ENCODE measurements at regions not wholly inside any gene's neighbourhood (a gene's known extent, or its start where the extent isn't known, plus 50 kb on each side); places are given as distances from the start of the nearest gene placed in this dataset.

- Histone ChIP-seq H3K4me1 (ENCODE audit: control insufficient read depth, insufficient read depth, low read length) (no peaks in the 10 kb centered on the region), H3K27ac (ENCODE audit: insufficient read depth, low read depth, low read length, poor library complexity, severe bottlenecking) (no peak overlapping the region), H3K36me3 (ENCODE audit: control insufficient read depth, insufficient read depth, low read length) (no peaks in the 10 kb centered on the region), H3K9me3 (ENCODE audit: control insufficient read depth, low read length) (no peaks in the 10 kb centered on the region), H3K27me3 (ENCODE audit: control insufficient read depth, insufficient read depth, low read length, poor library complexity, severe bottlenecking) (no peaks in the 10 kb centered on the region), H3K4me3 (ENCODE audit: insufficient read depth, low read depth, low read length) (no peak overlapping the region)
- WGBS, 2 experiments: 77 to 94% methylated on average over 1 of the region's 2 CpGs
These were observed 496.9 kb upstream of the ADAMTS16 start for GRCh38 chr5:4643190-4643589.

GRCh38 chr5:4643960-4644359 is 496.2 kb upstream of the ADAMTS16 start:
- Histone ChIP-seq H3K27ac (ENCODE audit: insufficient read depth, low read depth, low read length, poor library complexity, severe bottlenecking) (no peak overlapping the region), H3K4me1 (ENCODE audit: control insufficient read depth, insufficient read depth, low read length) (no peaks in the 10 kb centered on the region), H3K36me3 (ENCODE audit: control insufficient read depth, insufficient read depth, low read length) (no peaks in the 10 kb centered on the region), H3K27me3 (ENCODE audit: control insufficient read depth, insufficient read depth, low read length, poor library complexity, severe bottlenecking) (no peaks in the 10 kb centered on the region), H3K9me3 (ENCODE audit: control insufficient read depth, low read length) (no peaks in the 10 kb centered on the region), H3K4me3 (ENCODE audit: insufficient read depth, low read depth, low read length) (no peak overlapping the region)
- WGBS, 2 experiments: 93 to 94% methylated on average over 17 of the region's 17 CpGs

GRCh38 chr5:4646715-4647375 is 493.3 kb upstream of the ADAMTS16 start:
- Histone ChIP-seq H3K4me1 (ENCODE audit: control insufficient read depth, insufficient read depth, low read length) (no peaks in the 10 kb centered on the region), H3K9me3 (ENCODE audit: control insufficient read depth, low read length) (no peaks in the 10 kb centered on the region), H3K27ac (ENCODE audit: insufficient read depth, low read depth, low read length, poor library complexity, severe bottlenecking) (no peak overlapping the region), H3K27me3 (ENCODE audit: control insufficient read depth, insufficient read depth, low read length, poor library complexity, severe bottlenecking) (no peaks in the 10 kb centered on the region), H3K36me3 (ENCODE audit: control insufficient read depth, insufficient read depth, low read length) (no peaks in the 10 kb centered on the region), H3K4me3 (ENCODE audit: insufficient read depth, low read depth, low read length) (no peak overlapping the region)
- 91 to 93% methylated on average over 6 to 7 of the region's 8 CpGs for WGBS, 2 experiments

GRCh38 chr5:4647955-4648354 is 492.2 kb upstream of the ADAMTS16 start:
- no peak overlapping the region for H3K4me3 ChIP-seq (ENCODE audit: insufficient read depth, low read depth, low read length)
- WGBS, 2 experiments: 90 to 96% methylated on average over 6 to 7 of the region's 7 CpGs
- H3K9me3 ChIP-seq (ENCODE audit: control insufficient read depth, low read length): no peaks in the 10 kb centered on the region
- no peak overlapping the region for H3K27ac ChIP-seq (ENCODE audit: insufficient read depth, low read depth, low read length, poor library complexity, severe bottlenecking)
- no peaks in the 10 kb centered on the region for H3K4me1 ChIP-seq (ENCODE audit: control insufficient read depth, insufficient read depth, low read length)
- H3K36me3 ChIP-seq (ENCODE audit: control insufficient read depth, insufficient read depth, low read length): no peaks in the 10 kb centered on the region
- no peaks in the 10 kb centered on the region for H3K27me3 ChIP-seq (ENCODE audit: control insufficient read depth, insufficient read depth, low read length, poor library complexity, severe bottlenecking)

- WGBS, 2 experiments: 89 to 95% methylated on average over 5 to 6 of the region's 6 CpGs
- Histone ChIP-seq H3K9me3 (ENCODE audit: control insufficient read depth, low read length) (no peaks in the 10 kb centered on the region), H3K4me3 (ENCODE audit: insufficient read depth, low read depth, low read length) (no peak overlapping the region), H3K36me3 (ENCODE audit: control insufficient read depth, insufficient read depth, low read length) (no peaks in the 10 kb centered on the region), H3K27ac (ENCODE audit: insufficient read depth, low read depth, low read length, poor library complexity, severe bottlenecking) (no peak overlapping the region), H3K4me1 (ENCODE audit: control insufficient read depth, insufficient read depth, low read length) (no peaks in the 10 kb centered on the region), H3K27me3 (ENCODE audit: control insufficient read depth, insufficient read depth, low read length, poor library complexity, severe bottlenecking) (no peaks in the 10 kb centered on the region)
These were observed 488.1 kb upstream of the ADAMTS16 start for GRCh38 chr5:4651806-4652565.

- no peaks in the 10 kb centered on the region for H3K4me1 ChIP-seq (ENCODE audit: control insufficient read depth, insufficient read depth, low read length)
- H3K36me3 ChIP-seq (ENCODE audit: control insufficient read depth, insufficient read depth, low read length): no peaks in the 10 kb centered on the region
- H3K27ac ChIP-seq (ENCODE audit: insufficient read depth, low read depth, low read length, poor library complexity, severe bottlenecking): no peak overlapping the region
- 93 to 94% methylated on average over 1 of the region's 1 CpG for WGBS, 2 experiments
- no peaks in the 10 kb centered on the region for H3K9me3 ChIP-seq (ENCODE audit: control insufficient read depth, low read length)
- H3K27me3 ChIP-seq (ENCODE audit: control insufficient read depth, insufficient read depth, low read length, poor library complexity, severe bottlenecking): no peaks in the 10 kb centered on the region
- H3K4me3 ChIP-seq (ENCODE audit: insufficient read depth, low read depth, low read length): no peak overlapping the region
These were observed 486.7 kb upstream of the ADAMTS16 start for GRCh38 chr5:4653475-4653874.

- no peaks in the 10 kb centered on the region for H3K4me1 ChIP-seq (ENCODE audit: control insufficient read depth, insufficient read depth, low read length)
- H3K27me3 ChIP-seq (ENCODE audit: control insufficient read depth, insufficient read depth, low read length, poor library complexity, severe bottlenecking): no peaks in the 10 kb centered on the region
- 82 to 100% methylated on average over 1 of the region's 1 CpG for WGBS, 2 experiments
- no peaks in the 10 kb centered on the region for H3K36me3 ChIP-seq (ENCODE audit: control insufficient read depth, insufficient read depth, low read length)
- no peak overlapping the region for H3K4me3 ChIP-seq (ENCODE audit: insufficient read depth, low read depth, low read length)
- H3K27ac ChIP-seq (ENCODE audit: insufficient read depth, low read depth, low read length, poor library complexity, severe bottlenecking): no peak overlapping the region
- H3K9me3 ChIP-seq (ENCODE audit: control insufficient read depth, low read length): no peaks in the 10 kb centered on the region
These were observed 480.3 kb upstream of the ADAMTS16 start for GRCh38 chr5:4659851-4660250.

- 97 to 99% methylated on average over 8 of the region's 8 CpGs for WGBS, 2 experiments
- Histone ChIP-seq H3K4me3 (ENCODE audit: insufficient read depth, low read depth, low read length) (no peak overlapping the region), H3K27ac (ENCODE audit: insufficient read depth, low read depth, low read length, poor library complexity, severe bottlenecking) (no peak overlapping the region), H3K27me3 (ENCODE audit: control insufficient read depth, insufficient read depth, low read length, poor library complexity, severe bottlenecking) (no peaks in the 10 kb centered on the region), H3K9me3 (ENCODE audit: control insufficient read depth, low read length) (no peaks in the 10 kb centered on the region), H3K4me1 (ENCODE audit: control insufficient read depth, insufficient read depth, low read length) (no peaks in the 10 kb centered on the region), H3K36me3 (ENCODE audit: control insufficient read depth, insufficient read depth, low read length) (no peaks in the 10 kb centered on the region)
These were observed 478.8 kb upstream of the ADAMTS16 start for GRCh38 chr5:4661326-4661725.

- Histone ChIP-seq H3K27ac (ENCODE audit: insufficient read depth, low read depth, low read length, poor library complexity, severe bottlenecking) (no peak overlapping the region), H3K9me3 (ENCODE audit: control insufficient read depth, low read length) (no peaks in the 10 kb centered on the region), H3K4me1 (ENCODE audit: control insufficient read depth, insufficient read depth, low read length) (no peaks in the 10 kb centered on the region), H3K36me3 (ENCODE audit: control insufficient read depth, insufficient read depth, low read length) (no peaks in the 10 kb centered on the region), H3K4me3 (ENCODE audit: insufficient read depth, low read depth, low read length) (no peak overlapping the region), H3K27me3 (ENCODE audit: control insufficient read depth, insufficient read depth, low read length, poor library complexity, severe bottlenecking) (no peaks in the 10 kb centered on the region)
- WGBS, 2 experiments: 93 to 98% methylated on average over 7 of the region's 7 CpGs
These were observed 478.3 kb upstream of the ADAMTS16 start for GRCh38 chr5:4661836-4662235.

- no peak overlapping the region for H3K4me3 ChIP-seq (ENCODE audit: insufficient read depth, low read depth, low read length)
- H3K27me3 ChIP-seq (ENCODE audit: control insufficient read depth, insufficient read depth, low read length, poor library complexity, severe bottlenecking): no peaks in the 10 kb centered on the region
- no peaks in the 10 kb centered on the region for H3K9me3 ChIP-seq (ENCODE audit: control insufficient read depth, low read length)
- no peak overlapping the region for H3K27ac ChIP-seq (ENCODE audit: insufficient read depth, low read depth, low read length, poor library complexity, severe bottlenecking)
- WGBS, 2 experiments: 88% methylated on average over 4 to 5 of the region's 5 CpGs
- H3K36me3 ChIP-seq (ENCODE audit: control insufficient read depth, insufficient read depth, low read length): no peaks in the 10 kb centered on the region
- no peaks in the 10 kb centered on the region for H3K4me1 ChIP-seq (ENCODE audit: control insufficient read depth, insufficient read depth, low read length)
These were observed 477.4 kb upstream of the ADAMTS16 start for GRCh38 chr5:4662756-4663155.

Measured in ectodermal cell (in vitro differentiated cells).